CD4-positive, alpha-beta T cell treated with Interleukin-10 for 1 hour (primary cell): ENCODE measurements at regions not wholly inside any gene's neighbourhood (a gene's known extent, or its start where the extent isn't known, plus 50 kb on each side); places are given as distances from the start of the nearest gene placed in this dataset.

Experiments used
- DNase-seq: peaks from one replicate; pipeline ENCODE4 v3.0.0-alpha.2; 2020

- DNase-seq, result no peak
These were observed 170.0 kb downstream of the TMEM38B start for GRCh38 chr9:105864248-105864898.

GRCh38 chr9:105865285-105865684 is 170.9 kb downstream of the TMEM38B start:
- no peak for DNase-seq

DNA sequence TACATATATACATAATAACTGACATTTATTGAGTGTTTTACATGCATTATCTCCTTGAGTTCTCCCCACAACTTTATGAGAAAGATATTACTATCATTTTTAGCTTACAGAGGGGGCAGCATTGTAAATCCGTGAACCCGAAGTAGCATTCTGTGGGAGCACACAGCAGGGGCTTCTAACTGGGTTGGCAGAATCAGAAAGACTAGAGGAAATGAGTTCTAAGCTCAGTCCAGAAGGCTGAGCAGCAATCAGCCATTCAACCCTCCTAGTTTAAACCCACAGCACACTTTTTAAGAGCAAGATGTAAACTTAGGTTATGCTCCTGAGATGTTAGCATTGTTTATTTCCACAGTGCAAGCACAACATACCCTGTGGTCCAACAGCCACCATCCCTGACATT is 177.2 kb downstream of the TMEM38B start:
- DNase-seq, result no peak

DNA sequence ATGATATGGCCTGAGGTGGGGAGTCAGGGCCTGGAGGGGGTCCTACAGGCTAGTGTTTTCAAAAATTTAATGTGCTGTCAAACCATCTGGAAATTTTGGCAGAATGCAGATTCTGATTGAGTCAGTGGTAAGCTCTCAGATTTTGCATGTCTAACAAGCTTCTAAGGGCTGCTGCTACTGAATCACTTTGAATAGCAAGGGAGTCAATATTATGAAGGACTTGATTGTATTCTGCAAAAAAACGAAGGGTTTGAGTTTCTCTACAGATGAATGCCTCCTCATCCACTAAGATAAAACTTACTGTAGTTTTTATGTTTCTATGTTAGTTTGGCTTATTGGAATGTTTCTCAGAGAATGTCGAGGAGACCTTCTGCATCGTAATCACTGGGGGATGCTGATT is 179.5 kb downstream of the TMEM38B start:
- DNase-seq, result no peak

DNA sequence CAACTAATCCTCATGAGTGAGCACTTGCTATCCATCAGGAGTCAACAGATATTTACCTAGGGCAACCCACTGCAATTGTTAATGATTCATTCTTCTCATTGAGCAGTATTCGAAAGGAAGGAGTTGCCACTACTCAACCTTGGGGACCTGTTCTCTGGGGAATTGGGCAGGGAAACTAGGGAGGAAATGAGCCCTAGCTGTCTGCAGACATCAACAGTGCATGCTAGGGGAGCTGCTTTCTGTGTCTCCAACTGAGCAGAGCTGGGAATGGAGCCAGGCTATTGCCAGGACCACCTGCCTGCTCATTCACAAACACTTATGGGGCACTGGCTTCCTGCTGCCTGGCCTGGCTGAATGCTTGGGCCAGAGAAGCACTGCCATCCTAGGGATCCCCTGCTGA is 183.4 kb downstream of the TMEM38B start:
- no peak for DNase-seq

GRCh38 chr9:105879181-105879580 is 184.8 kb downstream of the TMEM38B start:
- no peak for DNase-seq

DNA sequence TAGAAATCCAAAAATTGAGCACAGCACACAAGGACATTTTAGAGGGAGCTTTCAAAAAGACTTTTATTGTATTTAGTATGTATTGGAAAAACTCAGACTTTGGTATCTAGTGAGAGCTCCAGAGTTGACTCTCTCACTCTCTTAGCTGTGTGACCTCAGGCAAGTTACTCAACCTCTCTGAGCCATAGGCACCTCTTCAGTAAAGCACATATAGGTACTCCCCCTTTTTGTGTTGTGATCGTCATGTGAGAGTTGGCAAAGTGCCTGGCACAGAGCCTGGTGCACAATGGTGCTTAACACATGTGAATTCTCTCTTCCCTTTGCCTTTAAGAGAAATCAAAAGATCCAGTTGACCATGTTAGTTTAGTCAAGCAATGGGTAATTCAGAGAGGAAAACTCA is 186.2 kb downstream of the TMEM38B start:
- DNase-seq, result no peak

DNA sequence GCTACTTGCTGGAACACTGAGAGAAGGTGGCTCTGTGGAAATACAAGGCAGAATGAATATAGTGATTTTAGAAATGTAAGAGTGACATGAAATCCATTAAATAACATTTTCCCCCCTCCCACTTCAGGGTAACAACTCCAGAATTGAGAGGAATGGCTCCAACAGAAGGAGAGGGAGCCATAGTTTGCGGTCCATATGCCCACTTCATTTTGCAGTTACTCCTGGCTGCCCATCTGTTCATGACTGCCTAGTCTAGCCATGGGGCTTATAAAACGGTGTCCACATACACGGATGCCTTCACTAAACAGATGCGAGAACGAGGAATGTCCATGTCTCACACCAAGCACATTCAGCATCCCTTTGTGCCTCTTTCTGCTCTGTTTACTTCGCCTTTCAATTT is 186.7 kb downstream of the TMEM38B start:
- no peak for DNase-seq

GRCh38 chr9:105881654-105882349 is 187.5 kb downstream of the TMEM38B start:
- peak; percentile 61 for DNase-seq

DNA sequence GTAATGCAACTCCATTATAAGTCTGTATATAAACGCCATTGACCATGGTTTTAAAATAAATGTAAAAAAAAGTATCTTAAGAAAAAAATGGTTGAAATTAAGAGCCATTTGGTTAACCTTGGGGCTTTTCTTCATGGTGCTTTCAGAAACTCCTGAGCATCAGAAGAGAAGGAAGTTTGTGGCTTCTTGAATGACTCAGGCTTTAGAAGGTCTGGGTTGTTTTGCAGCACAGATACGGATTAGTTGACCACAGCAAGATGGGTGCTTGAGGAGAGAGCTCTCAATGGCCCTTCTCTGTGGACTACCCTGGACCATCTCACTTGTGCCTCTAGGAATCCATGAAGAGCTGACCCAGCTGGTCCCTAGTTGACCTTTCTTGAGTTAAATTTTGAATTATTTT is 189.5 kb downstream of the TMEM38B start:
- DNase-seq, result no peak

GRCh38 chr9:105884416-105884815 is 190.1 kb downstream of the TMEM38B start:
- DNase-seq, result no peak

- DNase-seq, result no peak
These were observed 191.8 kb downstream of the TMEM38B start for GRCh38 chr9:105886136-105886535.

DNA sequence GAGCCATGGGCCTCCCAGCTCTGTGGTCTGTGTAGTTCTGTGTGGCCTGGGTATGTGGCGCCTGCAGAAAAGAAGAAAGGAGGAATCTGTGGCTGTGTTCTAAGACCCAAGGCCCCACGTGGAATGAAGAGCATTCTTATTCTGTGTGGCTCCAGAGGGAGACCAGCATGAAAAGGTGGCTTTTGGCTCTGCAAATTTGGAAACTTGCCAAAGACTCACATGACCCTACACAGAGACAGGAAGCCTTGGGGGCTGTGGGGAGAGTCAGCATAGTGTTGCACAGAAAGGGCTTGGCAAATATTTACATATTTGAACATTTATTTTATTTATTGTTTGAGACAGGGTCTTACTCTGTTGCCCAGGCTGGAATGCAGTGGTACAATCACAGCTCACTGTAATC is 193.3 kb downstream of the TMEM38B start:
- no peak for DNase-seq

DNA sequence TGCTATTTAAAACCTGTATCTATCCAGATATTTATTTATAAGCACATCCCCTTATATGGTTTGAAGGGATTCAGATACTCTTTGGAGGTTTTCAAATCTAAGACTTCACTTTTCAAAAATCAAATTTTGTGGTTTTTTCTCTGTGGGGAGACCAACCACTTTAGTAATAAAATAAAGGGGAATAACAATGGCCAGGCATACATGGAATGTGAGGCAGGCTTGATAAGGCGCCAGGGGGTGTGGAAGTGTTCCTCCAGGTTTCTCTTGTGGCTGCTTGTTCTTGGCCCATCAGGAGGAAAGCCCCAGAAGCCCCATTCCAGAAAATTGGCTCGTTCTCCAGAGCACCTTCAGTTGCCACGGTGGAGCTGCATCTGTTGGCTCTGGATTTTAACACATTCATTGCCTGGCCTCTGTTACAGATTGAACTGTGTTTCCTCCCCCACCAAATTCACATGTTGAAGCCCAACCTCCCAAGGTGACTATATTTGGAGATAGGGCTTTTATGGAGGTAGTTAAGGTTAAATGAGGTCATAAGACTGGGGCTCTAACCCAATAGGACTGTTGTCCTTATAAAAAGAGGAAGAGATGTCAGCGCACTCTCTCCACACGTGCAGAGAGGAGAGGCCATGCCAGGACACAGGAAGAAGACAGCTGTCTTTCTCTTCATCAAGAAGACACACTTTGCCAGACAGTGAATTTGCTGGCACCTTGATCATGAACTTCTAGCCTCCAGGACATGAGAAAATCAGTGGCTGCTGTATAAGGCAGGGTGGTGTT is 195.9 kb downstream of the TMEM38B start:
- DNase-seq, result no peak

GRCh38 chr9:105900123-105900522 is 205.8 kb downstream of the TMEM38B start:
- no peak for DNase-seq

- DNase-seq, result no peak
These were observed 207.3 kb downstream of the TMEM38B start for GRCh38 chr9:105901514-105902109.

DNA sequence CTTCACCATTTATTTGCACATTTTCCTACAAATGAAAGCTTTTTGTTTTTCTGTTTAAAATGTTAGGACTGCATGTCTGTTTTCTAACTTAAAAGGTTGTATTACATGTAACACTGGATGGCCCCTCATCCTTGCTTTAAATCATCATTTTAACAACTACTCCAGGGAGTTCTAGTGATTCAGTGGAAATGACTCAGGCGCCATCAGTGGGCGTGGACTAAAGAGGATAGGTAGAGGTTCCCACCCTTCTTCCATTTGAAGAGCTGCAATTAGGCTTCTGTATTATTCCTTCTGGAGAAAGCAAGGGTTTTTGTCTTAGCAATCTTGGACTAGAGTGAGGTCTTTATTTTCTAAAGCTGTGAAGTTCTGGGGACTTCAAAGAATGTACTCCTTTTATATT is 213.7 kb downstream of the TMEM38B start:
- DNase-seq, result no peak

GRCh38 chr9:105911104-105911911 is 217.0 kb downstream of the TMEM38B start:
- DNase-seq, result no peak

DNA sequence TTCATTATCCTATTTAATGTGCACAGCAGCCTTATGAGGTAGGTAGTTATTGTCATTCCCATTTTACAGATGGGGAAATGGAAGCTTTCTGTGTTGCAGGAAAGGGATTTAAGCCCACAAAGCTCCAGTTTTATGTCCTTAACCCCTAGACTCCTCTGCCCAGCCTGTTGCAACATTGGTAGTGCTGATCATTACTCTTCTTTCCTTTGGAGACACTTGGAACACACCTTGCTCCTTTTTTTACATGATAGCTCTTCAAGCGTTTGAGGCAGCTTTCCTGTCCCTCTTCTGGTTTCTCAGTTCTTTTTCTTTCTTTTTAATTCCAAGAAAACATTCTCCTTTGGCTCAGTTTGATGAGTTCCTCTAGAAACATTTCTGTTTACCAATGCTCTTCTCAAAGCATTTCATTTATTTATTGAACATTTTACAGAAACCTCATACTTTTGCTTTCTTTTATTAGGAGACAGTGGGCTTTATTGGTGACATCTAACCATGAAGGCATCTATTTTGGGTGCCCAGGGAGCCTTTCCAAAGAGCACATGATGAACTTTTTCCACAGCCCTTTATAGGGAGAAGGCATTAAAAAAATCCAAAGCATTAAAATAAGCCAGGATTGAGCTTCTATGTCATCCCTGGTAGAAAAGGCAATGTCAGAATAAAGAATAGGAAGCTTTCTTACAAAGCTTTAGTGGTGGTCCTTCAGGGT is 218.0 kb downstream of the TMEM38B start:
- DNase-seq, result no peak

DNA sequence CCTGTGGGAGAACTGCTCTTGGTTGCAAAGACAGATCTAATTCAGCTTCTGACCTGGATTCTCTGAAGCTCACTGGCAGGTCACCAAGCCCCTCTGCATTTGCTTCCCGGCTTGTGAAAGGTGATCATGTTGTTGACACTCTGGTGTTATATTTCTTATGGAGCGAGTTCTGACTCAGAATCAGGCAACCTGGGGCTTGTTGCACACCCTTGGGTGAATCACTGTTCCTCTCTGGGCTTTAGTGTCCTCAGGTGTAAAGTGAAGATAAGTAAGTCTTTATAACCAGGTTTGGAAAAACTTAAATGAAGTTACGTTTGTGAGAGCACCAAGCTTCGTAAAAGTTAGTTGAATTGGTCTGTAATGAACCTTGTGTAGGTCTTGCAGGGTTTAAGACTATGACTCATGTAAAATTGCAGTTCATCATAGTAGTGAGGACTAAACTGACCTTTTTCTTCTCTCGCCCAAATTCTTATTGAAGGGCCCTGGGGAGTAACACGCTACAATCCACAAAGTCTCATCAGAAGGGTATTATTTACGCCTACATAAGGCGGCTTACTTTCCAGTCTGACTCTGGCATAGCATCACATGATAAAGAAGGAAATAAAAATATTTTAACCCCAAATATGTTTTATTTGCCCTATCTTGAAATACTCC is 218.6 kb downstream of the TMEM38B start:
- DNase-seq, result no peak

DNA sequence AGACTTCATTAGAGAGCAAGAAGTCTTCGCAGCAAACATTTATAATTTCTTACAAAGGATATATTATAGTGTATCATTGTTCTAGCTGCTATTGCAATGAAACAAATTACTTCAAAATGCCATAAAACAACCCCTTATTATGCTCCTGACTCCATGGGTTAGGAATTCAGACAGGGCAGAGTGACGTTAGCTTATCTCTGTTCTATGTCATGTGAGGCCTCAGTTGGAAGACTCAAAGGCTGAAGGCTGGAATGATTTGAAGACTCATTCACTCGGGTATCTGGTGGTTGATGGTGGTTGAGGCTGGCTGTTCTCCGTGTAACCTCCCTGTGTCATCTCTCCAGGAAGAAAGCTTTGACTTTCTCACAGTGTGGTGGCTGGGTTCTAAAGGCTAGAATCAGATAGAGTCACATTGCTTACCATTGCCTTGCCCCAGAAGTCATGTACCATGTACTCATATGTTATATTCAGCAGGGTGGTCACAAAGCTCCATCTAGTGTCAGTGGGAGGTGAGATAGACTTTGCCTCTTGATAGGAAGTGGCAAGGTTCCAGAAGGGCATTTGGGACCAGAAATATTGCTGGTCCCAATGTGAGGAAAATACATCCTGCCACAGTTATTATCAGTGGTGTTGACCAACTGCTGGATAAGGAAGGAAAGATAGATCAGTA is 226.9 kb downstream of the TMEM38B start:
- no peak for DNase-seq
